ENCODE measurements at regions not wholly inside any gene's neighbourhood (a gene's known extent, or its start where the extent isn't known, plus 50 kb on each side); places are given as distances from the start of the nearest gene placed in this dataset.

DNA sequence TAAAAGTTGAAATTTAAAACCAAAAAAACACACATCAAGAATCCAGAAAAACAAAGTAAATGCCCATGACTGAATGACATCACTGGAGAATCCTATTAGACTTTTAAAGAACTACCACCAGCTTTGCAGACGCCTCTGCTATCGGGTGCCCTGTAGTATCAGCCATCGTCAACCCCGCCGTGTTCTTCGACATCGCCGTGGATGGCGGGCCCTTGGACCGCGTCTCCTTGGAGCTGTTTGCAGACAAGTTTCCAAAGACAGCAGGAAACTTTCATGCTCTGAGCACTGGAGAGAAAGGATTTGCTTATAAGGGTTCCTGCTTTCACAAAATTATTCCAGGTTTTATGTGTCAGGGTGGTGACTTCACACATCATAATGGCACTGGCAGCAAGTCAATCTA, 201.9 kb downstream of the DMAC1 start:
- no peak for TF ChIP-seq POLR2A (IDR thresholded peaks at IDR 0.05)
- TF ChIP-seq, protein P1, sequence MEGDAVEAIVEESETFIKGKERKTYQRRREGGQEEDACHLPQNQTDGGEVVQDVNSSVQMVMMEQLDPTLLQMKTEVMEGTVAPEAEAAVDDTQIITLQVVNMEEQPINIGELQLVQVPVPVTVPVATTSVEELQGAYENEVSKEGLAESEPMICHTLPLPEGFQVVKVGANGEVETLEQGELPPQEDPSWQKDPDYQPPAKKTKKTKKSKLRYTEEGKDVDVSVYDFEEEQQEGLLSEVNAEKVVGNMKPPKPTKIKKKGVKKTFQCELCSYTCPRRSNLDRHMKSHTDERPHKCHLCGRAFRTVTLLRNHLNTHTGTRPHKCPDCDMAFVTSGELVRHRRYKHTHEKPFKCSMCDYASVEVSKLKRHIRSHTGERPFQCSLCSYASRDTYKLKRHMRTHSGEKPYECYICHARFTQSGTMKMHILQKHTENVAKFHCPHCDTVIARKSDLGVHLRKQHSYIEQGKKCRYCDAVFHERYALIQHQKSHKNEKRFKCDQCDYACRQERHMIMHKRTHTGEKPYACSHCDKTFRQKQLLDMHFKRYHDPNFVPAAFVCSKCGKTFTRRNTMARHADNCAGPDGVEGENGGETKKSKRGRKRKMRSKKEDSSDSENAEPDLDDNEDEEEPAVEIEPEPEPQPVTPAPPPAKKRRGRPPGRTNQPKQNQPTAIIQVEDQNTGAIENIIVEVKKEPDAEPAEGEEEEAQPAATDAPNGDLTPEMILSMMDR (IDR thresholded peaks at IDR 0.05), result no peak

Measured in right lobe of liver (tissue), 4 donors.